CD4-positive, alpha-beta T cell treated with Interleukin-15 for 1 hour (primary cell): ENCODE measurements at regions not wholly inside any gene's neighbourhood (a gene's known extent, or its start where the extent isn't known, plus 50 kb on each side); places are given as distances from the start of the nearest gene placed in this dataset.

Experiments used
- DNase-seq: peaks from one replicate; pipeline ENCODE4 v3.0.0-alpha.2; 2020

DNA sequence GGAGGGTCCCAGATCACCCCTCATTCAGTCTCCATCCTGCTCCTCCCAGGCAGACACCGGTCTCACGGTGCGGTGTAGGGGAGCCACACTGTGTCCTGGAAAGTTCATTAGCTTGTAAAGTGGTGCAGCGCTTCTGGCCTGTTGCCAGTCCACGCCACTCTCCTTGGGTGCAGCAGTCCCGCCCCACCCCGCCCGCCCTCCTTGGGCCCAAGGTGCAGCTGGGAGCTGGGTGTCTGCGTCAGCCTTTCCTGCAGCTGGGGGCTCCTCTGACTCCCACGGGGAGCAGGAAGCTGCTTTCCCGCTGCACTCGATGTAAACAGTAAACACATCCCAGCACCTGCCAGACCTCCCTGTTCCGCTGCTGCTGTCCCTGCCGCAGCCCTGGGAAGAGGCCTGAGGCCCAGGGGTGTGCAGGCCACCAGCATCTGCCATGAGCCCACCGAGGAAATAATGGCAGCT lies 53.8 kb upstream of the ASB18 start:
- no peak for DNase-seq

GRCh38 chr2:236318401-236318800 lies 54.2 kb upstream of the ASB18 start:
- no peak for DNase-seq

GRCh38 chr2:236319036-236319435 lies 54.8 kb upstream of the ASB18 start:
- DNase-seq: no peak

DNA sequence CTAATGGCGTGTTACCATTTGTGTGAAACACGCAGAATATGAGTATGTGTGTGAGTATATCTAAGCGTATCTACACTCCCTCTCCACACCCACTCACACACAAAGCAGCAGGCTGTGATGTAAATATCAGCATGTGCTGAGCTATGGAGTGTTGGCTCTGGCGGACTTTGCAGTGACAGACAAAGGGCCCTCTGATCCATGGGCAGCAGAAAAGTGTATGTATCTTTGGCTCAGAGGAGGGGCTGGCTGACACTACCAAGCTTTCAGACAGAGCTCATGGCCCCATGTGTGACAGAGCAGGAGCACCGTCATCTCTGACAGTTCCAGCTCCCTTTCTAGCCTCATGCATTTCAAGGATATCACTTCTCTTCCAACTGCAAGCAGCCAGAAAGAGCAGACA lies 57.2 kb upstream of the ASB18 start:
- DNase-seq: no peak

GRCh38 chr2:236333417-236334121 lies 69.4 kb upstream of the ASB18 start:
- DNase-seq: no peak

GRCh38 chr2:236334122-236334876 lies 70.1 kb upstream of the ASB18 start:
- DNase-seq: no peak

DNA sequence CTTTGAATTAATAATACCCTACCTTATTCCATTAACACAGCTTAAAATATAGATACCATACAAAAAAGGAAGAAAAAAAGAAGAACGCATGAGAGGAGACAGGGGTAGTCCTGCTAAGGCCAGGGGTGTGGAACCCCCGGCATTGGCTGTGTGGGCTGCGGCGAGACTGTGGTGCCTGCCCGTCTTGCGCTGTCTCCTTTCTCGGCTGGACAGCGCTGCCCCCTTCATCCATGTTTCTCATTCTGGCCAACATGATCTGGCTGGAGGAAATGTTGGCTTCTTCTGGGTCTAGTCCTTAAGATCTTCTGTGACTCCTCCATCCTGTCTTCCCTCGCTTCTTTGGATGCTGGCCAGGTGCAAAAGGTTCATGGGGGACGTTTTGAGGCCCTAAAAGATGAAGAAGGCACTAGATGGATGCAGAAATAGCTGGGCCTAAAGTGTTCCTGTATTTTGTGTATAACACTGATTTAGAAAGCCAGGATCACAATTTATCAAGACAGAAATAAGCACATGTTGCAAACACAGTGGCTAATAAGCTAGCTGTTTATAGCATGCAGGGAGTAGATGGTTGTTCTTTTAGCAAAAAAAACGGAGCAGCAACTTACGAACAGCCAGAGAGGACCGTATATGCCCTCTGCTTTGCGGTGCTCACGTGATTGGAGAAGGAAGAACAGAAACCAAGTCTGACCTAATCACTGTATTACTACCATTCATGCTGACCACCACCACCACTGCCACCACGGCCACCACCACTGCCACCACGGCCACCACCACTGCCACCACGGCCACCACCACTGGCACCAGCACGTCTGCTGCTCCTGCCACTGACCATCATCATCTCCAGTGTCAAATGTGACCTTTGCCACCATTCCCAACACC lies 71.7 kb upstream of the ASB18 start:
- DNase-seq: no peak

DNA sequence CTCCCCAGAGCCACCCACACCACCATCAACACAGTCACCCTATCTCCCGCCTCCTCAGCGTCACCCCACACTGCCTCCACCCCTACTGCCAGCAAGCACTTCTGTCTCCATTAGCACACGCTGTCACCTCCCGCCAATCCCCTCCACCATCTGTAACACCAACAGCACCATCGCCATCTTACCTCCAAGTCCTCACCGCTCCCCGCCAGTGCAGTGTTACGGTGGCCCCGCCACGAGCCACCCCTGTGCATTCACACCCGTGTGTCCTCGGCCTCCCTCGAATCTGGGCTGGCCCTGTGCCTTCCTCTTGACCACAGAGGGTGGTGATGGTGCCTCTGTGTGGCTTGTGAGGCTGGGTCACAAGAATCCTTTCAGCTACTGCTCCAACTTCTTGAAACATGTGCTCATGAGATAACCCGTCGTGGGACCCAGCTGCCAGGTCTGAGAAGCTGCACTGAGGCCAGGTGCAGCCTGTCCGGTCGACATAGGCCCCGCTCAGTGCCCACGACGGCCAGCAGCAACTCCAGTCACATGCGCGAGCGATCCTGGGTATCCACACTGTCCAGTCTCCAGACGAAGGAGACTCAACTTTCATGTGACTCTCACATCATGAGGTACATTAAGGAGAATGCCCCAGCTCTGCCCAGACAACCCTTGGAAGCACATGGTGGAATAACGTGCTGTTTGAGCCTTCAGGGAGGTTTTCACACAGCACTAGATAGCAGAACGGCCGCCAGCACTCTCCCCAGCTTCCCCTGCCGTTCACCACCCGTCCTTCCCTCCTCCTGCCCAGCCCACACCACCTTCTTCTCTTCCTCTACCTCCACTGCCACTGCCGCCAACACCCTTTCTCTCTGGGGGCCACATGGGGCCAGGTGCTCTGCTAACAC lies 72.6 kb upstream of the ASB18 start:
- no peak for DNase-seq

DNA sequence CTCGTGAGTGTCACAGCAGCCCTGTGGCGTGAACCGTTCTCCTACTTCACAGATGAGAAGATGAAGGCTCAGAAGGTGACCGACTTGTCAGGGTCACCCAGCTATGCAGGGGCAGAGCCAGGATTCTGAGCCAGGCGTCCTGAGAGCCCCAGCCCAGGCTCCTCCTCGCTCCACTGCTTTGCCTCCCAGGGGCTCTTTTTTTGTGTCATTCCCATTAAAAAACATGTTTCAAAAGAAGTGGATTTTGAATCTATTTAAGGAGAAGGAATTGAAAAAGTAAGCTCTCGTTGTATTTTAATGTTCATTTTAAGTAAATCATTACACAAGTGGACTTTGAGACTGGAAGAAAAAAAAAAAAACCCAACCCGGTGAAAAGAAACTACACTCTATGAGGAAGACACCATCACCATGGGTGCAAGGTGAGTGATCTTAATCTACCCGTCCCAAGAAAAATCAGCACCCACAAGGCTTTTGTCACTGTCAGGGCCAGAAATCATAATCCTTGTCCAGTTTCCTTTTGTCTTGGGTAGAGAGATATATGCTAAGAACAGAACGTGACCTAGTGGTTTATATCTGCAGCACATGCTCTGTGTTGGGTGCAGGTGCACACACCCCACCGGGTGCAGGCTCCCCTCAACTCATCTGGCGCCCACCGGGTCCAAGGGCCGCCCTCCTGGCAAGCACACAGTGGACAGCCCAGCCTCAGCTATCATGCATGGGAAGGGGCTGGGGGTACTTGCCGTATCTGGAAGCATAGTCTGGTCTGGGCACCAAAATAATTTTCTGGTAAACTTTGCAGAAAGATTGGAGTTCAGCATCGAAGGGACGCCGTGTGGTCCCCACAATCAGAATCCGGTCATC lies 73.5 kb upstream of the ASB18 start:
- no peak for DNase-seq

DNA sequence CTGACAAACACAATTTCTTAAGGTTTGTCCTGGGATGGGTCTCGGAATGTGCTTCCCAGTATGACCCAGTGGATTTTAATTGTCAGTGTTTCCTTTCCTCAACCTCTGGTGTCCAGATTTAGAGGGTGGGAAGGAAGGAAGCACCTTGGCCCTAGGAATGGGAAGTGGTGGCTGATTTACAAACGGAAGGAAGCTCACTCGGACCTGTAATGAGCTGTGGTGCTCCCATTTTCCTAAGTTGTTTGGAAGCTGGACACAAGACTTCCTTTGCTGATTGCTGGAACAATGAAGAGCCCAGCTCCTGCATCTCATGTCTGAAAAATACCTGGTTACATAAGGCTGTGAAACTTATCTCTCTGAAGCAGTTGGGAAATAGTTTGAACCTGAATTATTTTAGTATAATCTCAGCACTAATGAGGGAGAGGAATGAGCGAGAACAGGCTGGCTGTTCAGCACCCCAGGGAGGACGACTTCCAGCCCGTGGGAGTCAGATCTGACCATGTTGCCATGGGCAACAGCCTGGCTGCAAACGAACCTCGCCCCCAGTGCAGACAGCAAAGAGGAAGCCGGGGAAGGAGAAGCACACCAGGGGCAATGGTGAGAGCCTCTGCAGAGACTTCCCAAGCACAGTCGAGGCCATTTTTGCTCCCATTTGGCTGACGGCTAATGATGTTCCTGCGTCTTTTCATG lies 74.4 kb upstream of the ASB18 start:
- no peak for DNase-seq

GRCh38 chr2:236340251-236340650 lies 76.0 kb upstream of the ASB18 start:
- DNase-seq: no peak

GRCh38 chr2:236341067-236341466 lies 76.9 kb upstream of the ASB18 start:
- no peak for DNase-seq

DNA sequence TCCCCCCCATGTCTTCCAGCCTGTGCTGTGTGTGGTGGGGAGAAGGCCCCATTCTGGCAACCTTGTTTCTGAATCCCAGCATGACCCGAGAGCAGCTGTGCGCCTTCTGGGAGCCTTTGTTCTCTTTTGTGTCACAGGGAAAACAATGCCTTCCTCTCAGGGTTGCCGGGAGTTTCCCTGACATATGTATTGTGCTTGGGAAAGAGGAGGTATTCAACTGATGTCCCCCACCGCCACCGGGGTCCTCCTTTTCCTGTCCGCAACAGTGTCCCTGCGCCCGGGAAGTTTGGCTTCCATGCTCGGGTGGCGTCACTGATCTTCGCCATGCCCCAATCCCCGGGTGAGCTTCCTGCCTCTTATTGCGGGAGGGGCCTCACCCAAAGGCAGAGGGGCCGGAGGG lies 77.5 kb upstream of the ASB18 start:
- no peak for DNase-seq

- DNase-seq: no peak
Observed at GRCh38 chr2:236342507-236342906, 78.3 kb upstream of the ASB18 start.

GRCh38 chr2:236342951-236343350 lies 78.7 kb upstream of the ASB18 start:
- no peak for DNase-seq

DNA sequence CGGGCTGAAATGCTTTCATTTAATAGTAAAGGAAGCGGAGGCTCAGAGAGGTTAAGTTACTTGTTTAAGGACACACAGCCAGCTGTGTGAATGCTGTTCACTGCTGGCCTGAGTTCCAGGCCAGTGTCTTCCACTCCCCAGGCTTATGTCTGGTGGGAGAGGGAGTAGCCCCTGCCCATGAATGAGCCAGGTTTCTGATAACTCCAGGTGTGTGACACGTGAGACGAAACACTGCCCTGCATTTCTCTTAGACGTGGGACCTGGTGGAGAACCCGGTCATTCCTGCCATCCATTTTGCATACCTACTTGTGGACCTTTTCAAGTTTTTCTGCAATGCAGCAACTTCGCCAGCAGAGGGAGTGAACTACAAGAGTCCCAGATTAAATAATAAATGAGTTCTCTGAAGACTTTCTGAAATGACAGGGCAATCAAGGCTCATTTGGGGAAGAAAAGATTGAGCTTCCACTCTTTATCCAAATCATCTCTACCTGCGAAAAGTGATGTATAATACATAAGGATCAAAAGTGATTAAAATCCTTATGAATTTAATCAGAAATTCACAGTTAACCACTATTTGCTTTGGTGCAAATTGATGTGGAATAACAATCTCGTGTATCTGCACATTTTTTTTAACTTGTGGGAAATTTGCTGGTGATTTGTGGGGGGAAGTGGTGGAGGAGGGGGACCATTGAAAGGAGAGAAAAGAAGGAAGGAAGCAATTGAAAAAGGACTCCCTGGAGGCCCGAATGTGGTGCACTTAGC lies 79.4 kb upstream of the ASB18 start:
- peak; percentile 34 for DNase-seq

DNA sequence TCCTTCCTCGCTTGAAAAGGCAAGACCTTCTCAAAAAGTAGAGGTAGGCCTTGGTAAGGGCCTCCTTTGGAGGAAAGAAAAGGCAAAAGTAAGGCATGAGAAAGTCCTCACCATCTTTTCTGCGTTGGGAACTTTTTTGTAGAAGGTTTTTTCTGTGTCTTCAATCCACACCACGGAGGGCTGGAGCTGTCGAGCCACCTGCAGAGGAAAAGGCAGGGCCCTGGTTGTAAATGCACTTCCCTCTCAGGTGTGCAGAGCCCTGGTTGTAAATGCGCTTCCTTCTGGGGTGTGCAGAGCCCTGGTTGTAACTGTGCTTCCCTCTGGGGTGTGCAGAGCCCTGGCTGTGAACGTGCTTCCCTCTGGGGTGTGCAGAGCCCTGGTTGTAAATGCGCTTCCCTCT lies 80.2 kb upstream of the ASB18 start:
- DNase-seq: no peak

GRCh38 chr2:236345081-236345714 lies 81.0 kb upstream of the ASB18 start:
- no peak for DNase-seq

GRCh38 chr2:236346366-236346765 lies 82.2 kb upstream of the ASB18 start:
- DNase-seq: no peak

- DNase-seq: no peak
Observed at GRCh38 chr2:236348279-236348678, 84.1 kb upstream of the ASB18 start.
